ENCODE measurements at regions not wholly inside any gene's neighbourhood (a gene's known extent, or its start where the extent isn't known, plus 50 kb on each side); places are given as distances from the start of the nearest gene placed in this dataset.

GRCh38 chr1:114289306-114289705 lies 135.6 kb upstream of the SYT6 start:
- H2AFZ ChIP-seq (ENCODE audit: low read depth, low read length) = no peak overlapping the region
- in situ Hi-C loops (cut with MboI) (no loop called here), intact Hi-C loops (cut with micrococcal nuclease) (no loop called here)
- H3K36me3 ChIP-seq (ENCODE audit: control insufficient read depth, insufficient read depth, low read length) = no peaks in the 10 kb centered on the region
- H3K9me1 ChIP-seq (ENCODE audit: control insufficient read depth, insufficient read depth, low read length) = no peaks in the 10 kb centered on the region
- WGBS (ENCODE audit: insufficient coverage, low coverage, missing lambda C conversion rate) = 2% methylated on average over 9 of the region's 9 CpGs
- no peak for ATAC-seq
- no TSS peak for BruUV-seq (replicated peaks)
- DNase-seq (ENCODE audit: extremely low read depth in 1 of 4, low spot score in 3 of 4) = no peak
- CTCF ChIA-PET (ENCODE audit: low intra/inter-chr PET ratio) = no interaction called here
- FAIRE-seq = no peak
- no peak overlapping the region for H3K27ac ChIP-seq (ENCODE audit: extremely low read depth, low read depth, low read length)
- H3K4me1 ChIP-seq (replicated peaks in 1 of 2; ENCODE audit: control insufficient read depth in 2 of 2, insufficient read depth in 2 of 2, low read length in 2 of 2) = no peaks in the 10 kb centered on the region
- no peak overlapping the region for H3K4me3 ChIP-seq
- no peaks in the 10 kb centered on the region for H4K20me1 ChIP-seq (replicated peaks; ENCODE audit: control insufficient read depth, insufficient read depth, low read length)
- no peaks in the 10 kb centered on the region for H3K9me3 ChIP-seq (replicated peaks; ENCODE audit: control insufficient read depth, insufficient read depth, low read depth, low read length)
- peaks cover 25 to 28% of the 10 kb centered on the region in 2 experiments; a peak in 4 of 5 replicates for H3K27me3 ChIP-seq (ENCODE audit: control insufficient read depth in 2 of 2, insufficient read depth in 2 of 2, low read length in 2 of 2)
- no peaks in the 10 kb centered on the region for H3K79me2 ChIP-seq (ENCODE audit: control insufficient read depth, insufficient read depth, low read length)
- H3K4me2 ChIP-seq (ENCODE audit: insufficient read depth, low read length) = no peak overlapping the region
- POLR2A ChIA-PET = interaction anchor here (0.6 to 0.8 kb wide), 3 partner anchors 50 to 143 kb away, joined by 3 to 4 read pairs (median 3); no protein-coding TSS in a partner anchor
- no peak overlapping the region for H3K9ac ChIP-seq (ENCODE audit: insufficient read depth in 1 of 2, low read depth in 2 of 2, low read length in 2 of 2)
- TF ChIP-seq PHB2 (IDR thresholded peaks at IDR 0.05; ENCODE audit: low read depth) = no peak
- no peak for TF ChIP-seq RB1 (IDR thresholded peaks at IDR 0.05; ENCODE audit: low read depth)
- no peak for TF ChIP-seq ZNF668 (CRISPR knock-in tag; IDR thresholded peaks at IDR 0.05)
- TF ChIP-seq, protein P1, sequence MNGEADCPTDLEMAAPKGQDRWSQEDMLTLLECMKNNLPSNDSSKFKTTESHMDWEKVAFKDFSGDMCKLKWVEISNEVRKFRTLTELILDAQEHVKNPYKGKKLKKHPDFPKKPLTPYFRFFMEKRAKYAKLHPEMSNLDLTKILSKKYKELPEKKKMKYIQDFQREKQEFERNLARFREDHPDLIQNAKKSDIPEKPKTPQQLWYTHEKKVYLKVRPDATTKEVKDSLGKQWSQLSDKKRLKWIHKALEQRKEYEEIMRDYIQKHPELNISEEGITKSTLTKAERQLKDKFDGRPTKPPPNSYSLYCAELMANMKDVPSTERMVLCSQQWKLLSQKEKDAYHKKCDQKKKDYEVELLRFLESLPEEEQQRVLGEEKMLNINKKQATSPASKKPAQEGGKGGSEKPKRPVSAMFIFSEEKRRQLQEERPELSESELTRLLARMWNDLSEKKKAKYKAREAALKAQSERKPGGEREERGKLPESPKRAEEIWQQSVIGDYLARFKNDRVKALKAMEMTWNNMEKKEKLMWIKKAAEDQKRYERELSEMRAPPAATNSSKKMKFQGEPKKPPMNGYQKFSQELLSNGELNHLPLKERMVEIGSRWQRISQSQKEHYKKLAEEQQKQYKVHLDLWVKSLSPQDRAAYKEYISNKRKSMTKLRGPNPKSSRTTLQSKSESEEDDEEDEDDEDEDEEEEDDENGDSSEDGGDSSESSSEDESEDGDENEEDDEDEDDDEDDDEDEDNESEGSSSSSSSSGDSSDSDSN (IDR thresholded peaks at IDR 0.05; ENCODE audit: borderline replicate concordance in 1 of 2, low read depth in 2 of 2, low read length in 2 of 2) = no peak
- no peak for TF ChIP-seq FOXK2 (conservative IDR thresholded peaks at IDR 0.05 in 1 of 2, IDR thresholded peaks at IDR 0.05 in 1 of 2; ENCODE audit: low read depth in 2 of 2)
- no peak for TF ChIP-seq AFF4 (CRISPR knock-in tag; IDR thresholded peaks at IDR 0.05)
- TF ChIP-seq PTRF (tag; IDR thresholded peaks at IDR 0.05) = no peak
- TF ChIP-seq TBL1XR1 (IDR thresholded peaks at IDR 0.05; ENCODE audit: low read length in 2 of 2) = no peak
- TF ChIP-seq, protein P2, sequence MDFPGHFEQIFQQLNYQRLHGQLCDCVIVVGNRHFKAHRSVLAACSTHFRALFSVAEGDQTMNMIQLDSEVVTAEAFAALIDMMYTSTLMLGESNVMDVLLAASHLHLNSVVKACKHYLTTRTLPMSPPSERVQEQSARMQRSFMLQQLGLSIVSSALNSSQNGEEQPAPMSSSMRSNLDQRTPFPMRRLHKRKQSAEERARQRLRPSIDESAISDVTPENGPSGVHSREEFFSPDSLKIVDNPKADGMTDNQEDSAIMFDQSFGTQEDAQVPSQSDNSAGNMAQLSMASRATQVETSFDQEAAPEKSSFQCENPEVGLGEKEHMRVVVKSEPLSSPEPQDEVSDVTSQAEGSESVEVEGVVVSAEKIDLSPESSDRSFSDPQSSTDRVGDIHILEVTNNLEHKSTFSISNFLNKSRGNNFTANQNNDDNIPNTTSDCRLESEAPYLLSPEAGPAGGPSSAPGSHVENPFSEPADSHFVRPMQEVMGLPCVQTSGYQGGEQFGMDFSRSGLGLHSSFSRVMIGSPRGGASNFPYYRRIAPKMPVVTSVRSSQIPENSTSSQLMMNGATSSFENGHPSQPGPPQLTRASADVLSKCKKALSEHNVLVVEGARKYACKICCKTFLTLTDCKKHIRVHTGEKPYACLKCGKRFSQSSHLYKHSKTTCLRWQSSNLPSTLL (IDR thresholded peaks at IDR 0.05) = no peak
- TF ChIP-seq POLR2AphosphoS2 (IDR thresholded peaks at IDR 0.05; ENCODE audit: low read length) = no peak
- no peak for TF ChIP-seq RNF2 (IDR thresholded peaks at IDR 0.05)
- no peak for TF ChIP-seq PCBP2 (IDR thresholded peaks at IDR 0.05; ENCODE audit: low read depth, low read length, poor library complexity, severe bottlenecking)
- TF ChIP-seq TFAM (CRISPR knock-in tag; conservative IDR thresholded peaks at IDR 0.05) = no peak
- no peak for TF ChIP-seq NCOA2 (IDR thresholded peaks at IDR 0.05; ENCODE audit: partially characterized antibody in 2 of 2)
- TF ChIP-seq FOXA1 (IDR thresholded peaks at IDR 0.05; ENCODE audit: borderline replicate concordance) = no peak
- TF ChIP-seq TAL1 (IDR thresholded peaks at IDR 0.05) = no peak
- no peak for TF ChIP-seq EP300 (IDR thresholded peaks at IDR 0.05; ENCODE audit: low read length)

Data from K562 (cell line).